IMR-90 (cell line): ENCODE measurements at regions not wholly inside any gene's neighbourhood (a gene's known extent, or its start where the extent isn't known, plus 50 kb on each side); places are given as distances from the start of the nearest gene placed in this dataset.
"Not testable (repeated sequence)": the region's sequence is repeated elsewhere in the genome, so short reads cannot be mapped to it uniquely, and the experiment has no call there.

Source experiments
- ATAC-seq: fragments of 200-7000 bp; cut with Tn5 transposase; 2 replicates; pipeline ENCODE4 v1.9.1; 2020; ENCODE audit warnings: low read depth, mild to moderate bottlenecking, moderate library complexity
- BruUV-seq: library from RNA; stranded (reverse); fragments of 400-500 nt; replicated peaks from 2 replicates; lab custom pipeline; 2021; lab: Mats Ljungman, UMichigan
- CTCF ChIA-PET: fragments of 300-600 bp; formaldehyde crosslinking; extraction: SDS; loops from one replicate; lab custom pipeline; 2021; ENCODE audit warnings: antibody characterized with exemption; lab: Yijun Ruan, JAX
- POLR2A ChIA-PET: fragments of 300-600 bp; sonication (Branson Sonifier 250); formaldehyde crosslinking; loops from one replicate; lab custom pipeline; 2022; ENCODE audit warnings: antibody characterized with exemption; ENCODE audit not compliant: unreplicated experiment; lab: Charles Lee
- DNase-seq: peaks from one replicate; pipeline ENCODE4 v3.0.0; 2013
- H2AFZ ChIP-seq: replicated peaks from 2 replicates; pipeline ENCODE3; 2013; ENCODE audit warnings: low read length, mild to moderate bottlenecking; ENCODE audit not compliant: poor library complexity
- H2AK5ac ChIP-seq: 2 replicates; pipeline ENCODE4 v1.6.1; 2013; ENCODE audit warnings: low read depth, low read length, inconsistent platforms
- H2AK9ac ChIP-seq: replicated peaks from 2 replicates; pipeline ENCODE3; 2013; ENCODE audit warnings: mild to moderate bottlenecking, low read depth, low read length, moderate library complexity; ENCODE audit not compliant: poor library complexity
- H2BK120ac ChIP-seq: 2 replicates; pipeline ENCODE4 v1.6.1; 2013; ENCODE audit warnings: low read depth, low read length, inconsistent platforms
- H2BK15ac ChIP-seq: 3 replicates; pipeline ENCODE4 v1.6.1; 2013; ENCODE audit warnings: low read depth, low read length, inconsistent platforms
- H2BK20ac ChIP-seq: 2 replicates; pipeline ENCODE4 v1.6.1; 2013; ENCODE audit warnings: low read depth, mild to moderate bottlenecking, inconsistent platforms, low read length, moderate library complexity
- H2BK5ac ChIP-seq: 2 replicates; pipeline ENCODE4 v1.6.1; 2013; ENCODE audit warnings: mild to moderate bottlenecking, low read depth, low read length, inconsistent platforms; ENCODE audit not compliant: poor library complexity, severe bottlenecking
- H3K14ac ChIP-seq: replicated peaks from 2 replicates; pipeline ENCODE4 v1.6.1; 2013; ENCODE audit warnings: low read depth, low read length, inconsistent platforms
- H3K18ac ChIP-seq: 2 replicates; pipeline ENCODE4 v1.6.1; 2013; ENCODE audit warnings: low read depth, low read length, control low read depth
- H3K23ac ChIP-seq: 2 replicates; pipeline ENCODE4 v1.6.1; 2013; ENCODE audit warnings: low read depth, low read length, inconsistent platforms
- H3K27ac ChIP-seq: 2 replicates; pipeline ENCODE4 v1.5.1; 2013; ENCODE audit warnings: mild to moderate bottlenecking, control low read depth, low read length; ENCODE audit not compliant: insufficient read depth
- H3K27me3 ChIP-seq: 2 replicates; pipeline ENCODE4 v1.6.1; 2013; ENCODE audit warnings: low read length; ENCODE audit not compliant: control insufficient read depth, insufficient read depth
- H3K36me3 ChIP-seq: 2 replicates; pipeline ENCODE4 v1.6.1; 2013; ENCODE audit warnings: low read length, mixed read lengths; ENCODE audit not compliant: control insufficient read depth, insufficient read depth
- H3K4ac ChIP-seq: 2 replicates; pipeline ENCODE4 v1.6.1; 2013; ENCODE audit warnings: low read depth, low read length, inconsistent platforms
- H3K4me1 ChIP-seq: 2 replicates; pipeline ENCODE4 v1.6.1; 2013; ENCODE audit warnings: low read length, mixed read lengths; ENCODE audit not compliant: control insufficient read depth, insufficient read depth
- H3K4me2 ChIP-seq: 2 replicates; pipeline ENCODE4 v1.6.1; 2013; ENCODE audit warnings: low read depth, mild to moderate bottlenecking, control low read depth, low read length, moderate library complexity
- H3K4me3 ChIP-seq: 2 replicates; pipeline ENCODE4 v1.5.1; 2013; ENCODE audit warnings: low read depth, mild to moderate bottlenecking, control low read depth, low read length, moderate library complexity; ENCODE audit not compliant: insufficient read depth
- H3K56ac ChIP-seq: 2 replicates; pipeline ENCODE4 v1.6.1; 2013; ENCODE audit warnings: low read length, inconsistent platforms; ENCODE audit not compliant: insufficient read depth; ENCODE audit errors: extremely low read depth
- H3K79me1 ChIP-seq, 2 experiments: 2 replicates each; pipeline ENCODE4 v1.6.1; 2013; ENCODE audit warnings: low read length in 2 of 2, inconsistent platforms in 1 of 2, low read depth in 1 of 2
- H3K9ac ChIP-seq: 2 replicates; pipeline ENCODE4 v1.6.1; 2013; ENCODE audit warnings: low read depth, low read length, control low read depth
- H3K9me1 ChIP-seq: 2 replicates; pipeline ENCODE4 v1.6.1; 2013; ENCODE audit warnings: low read length, inconsistent platforms; ENCODE audit not compliant: insufficient read depth
- H3K9me3 ChIP-seq: 2 replicates; pipeline ENCODE4 v1.6.1; 2013; ENCODE audit warnings: low read length; ENCODE audit not compliant: control insufficient read depth, insufficient read depth
- H4K20me1 ChIP-seq: 2 replicates; pipeline ENCODE4 v1.6.1; 2013; ENCODE audit warnings: low read length, inconsistent platforms; ENCODE audit not compliant: insufficient read depth
- H4K5ac ChIP-seq: 2 replicates; pipeline ENCODE4 v1.6.1; 2013; ENCODE audit warnings: mild to moderate bottlenecking, low read depth, low read length, control low read depth
- H4K8ac ChIP-seq, 2 experiments: 2 replicates each; pipeline ENCODE4 v1.6.1; 2013; ENCODE audit warnings: low read depth in 2 of 2, low read length in 2 of 2, control low read depth in 1 of 2, inconsistent platforms in 1 of 2
- H4K91ac ChIP-seq: 2 replicates; pipeline ENCODE4 v1.6.1; 2013; ENCODE audit warnings: low read depth, low read length, inconsistent platforms; ENCODE audit not compliant: insufficient read depth
- WGBS, 2 experiments: methylation state at CpG; one replicate each; pipeline versions ENCODE4 v1.1.5 to v1.1.7; 2013; ENCODE audit warnings: missing lambda C conversion rate in 2 of 2; ENCODE audit not compliant: insufficient read length in 1 of 2; ENCODE audit errors: extremely low coverage in 2 of 2; 5-methylcytosine and 5-hydroxymethylcytosine counted together
- dilution Hi-C: fragments of 300-500 bp; cut with HindIII; formaldehyde crosslinking; loops from one replicate; pipeline ENCODE4 v1.14.3; 2018; ENCODE audit warnings: low sequenced_read_pairs; ENCODE audit not compliant: unreplicated experiment
- in situ Hi-C: fragments of 300-500 bp; cut with MboI; formaldehyde crosslinking; loops from 3 replicates; pipeline ENCODE4 v1.14.3; 2019; ENCODE audit warnings: low sequenced_read_pairs, inconsistent platforms, mixed read lengths
- intact Hi-C: fragments of 100-400 bp; cut with micrococcal nuclease; formaldehyde crosslinking; loops from 2 replicates; pipeline ENCODE4 v1.10.0; 2022

DNA sequence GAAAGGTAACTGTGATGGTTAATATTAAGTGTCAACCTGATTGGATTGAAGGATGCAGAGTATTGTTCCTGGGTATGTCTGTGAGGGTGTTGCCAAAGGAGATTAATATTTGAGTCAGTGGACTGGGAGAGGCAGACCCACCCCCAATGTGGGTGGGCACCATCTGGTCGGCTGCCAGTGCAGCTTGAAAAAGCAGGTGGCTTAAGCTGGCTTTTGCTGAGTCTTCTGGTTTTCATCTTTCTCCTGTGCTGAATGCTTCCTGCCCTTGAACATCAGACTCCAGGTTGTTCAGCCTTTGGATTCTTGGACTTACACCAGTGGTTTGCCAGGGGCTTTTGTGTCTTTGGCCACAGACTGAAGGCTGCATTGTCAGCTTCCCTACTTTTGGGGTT is 243.2 kb downstream of the ATXN7L3B start:
- in situ Hi-C loops, dilution Hi-C loops, H2BK5ac ChIP-seq, H2AFZ ChIP-seq, intact Hi-C loops, H3K79me1 ChIP-seq, BruUV-seq, H3K4me2 ChIP-seq, H2AK5ac ChIP-seq, H4K91ac ChIP-seq, H3K14ac ChIP-seq, H4K8ac ChIP-seq, H3K36me3 ChIP-seq, H3K18ac ChIP-seq, H2AK9ac ChIP-seq, H2BK15ac ChIP-seq, POLR2A ChIA-PET, ATAC-seq, H3K9me1 ChIP-seq, H3K9me3 ChIP-seq, H3K9ac ChIP-seq, H2BK120ac ChIP-seq, H3K4ac ChIP-seq, H3K27me3 ChIP-seq, H3K4me3 ChIP-seq, H3K4me1 ChIP-seq, H2BK20ac ChIP-seq, DNase-seq, H4K20me1 ChIP-seq, H3K23ac ChIP-seq, CTCF ChIA-PET, H3K56ac ChIP-seq, H4K5ac ChIP-seq, H3K27ac ChIP-seq: not testable (repeated sequence)
- 14% methylated on average over 1 of the region's 1 CpG; no CpG with 5 or more reads in 1 of the 2 experiments for WGBS, 2 experiments
